ENCODE measurements at regions not wholly inside any gene's neighbourhood (a gene's known extent, or its start where the extent isn't known, plus 50 kb on each side); places are given as distances from the start of the nearest gene placed in this dataset.
A peak's percentile ranks its signal among the peaks of the same experiment; 100 is the strongest.

GRCh38 chr14:85233756-85234155, 296.2 kb upstream of the FLRT2 start:
- DNase-seq: no peak

- no peak for DNase-seq
These were observed 295.6 kb upstream of the FLRT2 start for GRCh38 chr14:85234156-85235025.

- DNase-seq: no peak
These were observed 294.1 kb upstream of the FLRT2 start for GRCh38 chr14:85235868-85236267.

GRCh38 chr14:85236296-85236695, 293.6 kb upstream of the FLRT2 start:
- DNase-seq: no peak

GRCh38 chr14:85239791-85240190, 290.2 kb upstream of the FLRT2 start:
- DNase-seq: no peak

- peak in 1 of 2 experiments; percentile 43 for DNase-seq
These were observed 288.7 kb upstream of the FLRT2 start for GRCh38 chr14:85241022-85241855.

GRCh38 chr14:85242666-85243065, 287.3 kb upstream of the FLRT2 start:
- no peak for DNase-seq

- DNase-seq: no peak
These were observed 286.6 kb upstream of the FLRT2 start for GRCh38 chr14:85243321-85243720.

GRCh38 chr14:85247071-85247470, 282.9 kb upstream of the FLRT2 start:
- peak in 1 of 2 experiments; percentile 6 for DNase-seq

GRCh38 chr14:85248881-85249635, 280.9 kb upstream of the FLRT2 start:
- no peak for DNase-seq

GRCh38 chr14:85250414-85251189, 279.3 kb upstream of the FLRT2 start:
- DNase-seq: peak; percentile 14 to 42

GRCh38 chr14:85252011-85252410, 277.9 kb upstream of the FLRT2 start:
- DNase-seq: no peak

- DNase-seq: no peak
These were observed 275.2 kb upstream of the FLRT2 start for GRCh38 chr14:85254711-85255110.

- no peak for DNase-seq
These were observed 272.7 kb upstream of the FLRT2 start for GRCh38 chr14:85257287-85257686.

- no peak for DNase-seq
These were observed 265.8 kb upstream of the FLRT2 start for GRCh38 chr14:85263916-85264675.

- DNase-seq: no peak
These were observed 256.8 kb upstream of the FLRT2 start for GRCh38 chr14:85273099-85273677.

- DNase-seq: no peak
These were observed 256.0 kb upstream of the FLRT2 start for GRCh38 chr14:85273952-85274351.

- DNase-seq: no peak
These were observed 253.6 kb upstream of the FLRT2 start for GRCh38 chr14:85276161-85276978.

- no peak for DNase-seq
These were observed 253.0 kb upstream of the FLRT2 start for GRCh38 chr14:85276979-85277228.

- no peak for DNase-seq
These were observed 250.5 kb upstream of the FLRT2 start for GRCh38 chr14:85279407-85279806.

GRCh38 chr14:85280074-85280473, 249.9 kb upstream of the FLRT2 start:
- no peak for DNase-seq

Data from SHP77 (cell line).